ENCODE measurements at regions not wholly inside any gene's neighbourhood (a gene's known extent, or its start where the extent isn't known, plus 50 kb on each side); places are given as distances from the start of the nearest gene placed in this dataset.

DNA sequence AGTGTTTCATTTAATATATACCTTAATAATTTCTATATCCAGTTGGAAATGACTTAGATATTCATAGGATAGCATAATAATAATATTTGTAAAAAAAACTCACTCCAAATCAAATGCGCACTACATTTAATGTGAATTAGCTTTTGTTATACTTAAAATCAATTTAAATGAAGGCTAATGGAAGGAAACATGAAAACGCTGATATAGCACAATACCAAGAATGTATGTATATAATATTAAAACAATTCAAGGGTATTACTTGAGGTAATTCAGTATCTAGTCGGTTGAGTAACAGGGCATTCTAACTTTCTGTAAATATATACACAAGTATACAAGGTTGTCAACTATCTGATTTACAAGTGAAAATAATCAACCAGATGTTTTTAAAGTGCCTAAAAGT lies 307.1 kb upstream of the TEX13C start:
- Mint-ChIP-seq H3K4me1 (no peaks in the 10 kb centered on the region), H3K36me3 (ENCODE audit: insufficient read depth in 1 of 3, low read depth in 3 of 3) (peaks cover 0 to 1% (median 0%) of the 10 kb centered on the region in 3 experiments; a peak in 2 of 7 replicates), H3K27ac (no peak overlapping the region), H3K9me3 (peaks cover 16 to 19% of the 10 kb centered on the region in 2 experiments), H3K4me3 (no peak overlapping the region), H3K27me3 (ENCODE audit: low read depth) (no peaks in the 10 kb centered on the region)
- Histone ChIP-seq H2AK5ac (ENCODE audit: insufficient read length, low read length) (no peak overlapping the region), H3K4me2 (ENCODE audit: insufficient read depth, insufficient read length, low read length) (no peak overlapping the region), H3K79me1 (ENCODE audit: insufficient read depth, low read depth, low read length, poor library complexity, severe bottlenecking) (no peaks in the 10 kb centered on the region), H3K56ac (ENCODE audit: insufficient read length, low read depth, low read length) (no peak overlapping the region), H2BK15ac (ENCODE audit: low read depth, low read length) (no peak overlapping the region), H3K4me1 (ENCODE audit: insufficient read depth, low read length) (no peaks in the 10 kb centered on the region), H3K4ac (ENCODE audit: low read depth, low read length) (no peak overlapping the region), H3K27ac (ENCODE audit: insufficient read length, low read depth, low read length) (no peak overlapping the region), H3K18ac (ENCODE audit: insufficient read length, low read depth, low read length) (no peak overlapping the region), H3K9me3 (ENCODE audit: control insufficient read depth, low read depth, low read length) (no peaks in the 10 kb centered on the region), H2BK120ac (ENCODE audit: low read depth, low read length, poor library complexity, severe bottlenecking) (no peak overlapping the region), H3K79me2 (ENCODE audit: insufficient read depth, low read length) (no peaks in the 10 kb centered on the region), H3T11ph (ENCODE audit: low read length) (no peak overlapping the region), H4K5ac (ENCODE audit: insufficient read length, low read depth, low read length) (no peak overlapping the region), H2BK5ac (ENCODE audit: insufficient read length, low read length) (no peak overlapping the region), H2BK20ac (ENCODE audit: low read depth, low read length, poor library complexity, severe bottlenecking) (no peak overlapping the region), H2BK12ac (ENCODE audit: insufficient read length, low read depth, low read length) (no peak overlapping the region), H3K23me2 (ENCODE audit: insufficient read length, low read depth, low read length, poor library complexity, severe bottlenecking) (no peaks in the 10 kb centered on the region), H4K20me1 (ENCODE audit: control insufficient read depth, insufficient read depth, insufficient read length) (no peaks in the 10 kb centered on the region), H2AFZ (ENCODE audit: low read length) (no peak overlapping the region), H4K91ac (ENCODE audit: insufficient read length, low read depth, low read length) (no peak overlapping the region), H3K23ac (ENCODE audit: insufficient read length, low read depth, low read length) (no peak overlapping the region), H3K9ac (ENCODE audit: extremely low read depth, insufficient read length, low read length) (no peak overlapping the region), H4K8ac (replicated peaks; ENCODE audit: insufficient read length, low read depth, low read length) (no peak overlapping the region), H3K27me3 (ENCODE audit: insufficient read depth, low read length) (no peaks in the 10 kb centered on the region), H3K14ac (ENCODE audit: insufficient read depth, low read length) (no peak overlapping the region)
- no CpG with 5 or more reads among the region's 3 CpGs for WGBS (ENCODE audit: extremely low coverage, insufficient read length, low lambda C conversion rate)
- TF ChIP-seq, protein P1, sequence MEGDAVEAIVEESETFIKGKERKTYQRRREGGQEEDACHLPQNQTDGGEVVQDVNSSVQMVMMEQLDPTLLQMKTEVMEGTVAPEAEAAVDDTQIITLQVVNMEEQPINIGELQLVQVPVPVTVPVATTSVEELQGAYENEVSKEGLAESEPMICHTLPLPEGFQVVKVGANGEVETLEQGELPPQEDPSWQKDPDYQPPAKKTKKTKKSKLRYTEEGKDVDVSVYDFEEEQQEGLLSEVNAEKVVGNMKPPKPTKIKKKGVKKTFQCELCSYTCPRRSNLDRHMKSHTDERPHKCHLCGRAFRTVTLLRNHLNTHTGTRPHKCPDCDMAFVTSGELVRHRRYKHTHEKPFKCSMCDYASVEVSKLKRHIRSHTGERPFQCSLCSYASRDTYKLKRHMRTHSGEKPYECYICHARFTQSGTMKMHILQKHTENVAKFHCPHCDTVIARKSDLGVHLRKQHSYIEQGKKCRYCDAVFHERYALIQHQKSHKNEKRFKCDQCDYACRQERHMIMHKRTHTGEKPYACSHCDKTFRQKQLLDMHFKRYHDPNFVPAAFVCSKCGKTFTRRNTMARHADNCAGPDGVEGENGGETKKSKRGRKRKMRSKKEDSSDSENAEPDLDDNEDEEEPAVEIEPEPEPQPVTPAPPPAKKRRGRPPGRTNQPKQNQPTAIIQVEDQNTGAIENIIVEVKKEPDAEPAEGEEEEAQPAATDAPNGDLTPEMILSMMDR (conservative IDR thresholded peaks at IDR 0.05), result no peak
- DNase-seq, result no peak
